DOHH2 (cell line): ENCODE measurements at regions not wholly inside any gene's neighbourhood (a gene's known extent, or its start where the extent isn't known, plus 50 kb on each side); places are given as distances from the start of the nearest gene placed in this dataset.

Experiments used
- H3F3A ChIP-seq: fragments of 200-600 bp; sonication (generic), shearing (Covaris generic); 2 replicates; pipeline ENCODE4 v1.6.0; 2016; ENCODE audit warnings: antibody characterized with exemption, mild to moderate bottlenecking; ENCODE audit not compliant: control insufficient read depth, insufficient read depth
- H3K27ac ChIP-seq: fragments of 200-600 bp; sonication (generic); 2 replicates; pipeline ENCODE4 v1.5.1; 2014; ENCODE audit warnings: low read depth, mild to moderate bottlenecking, low read length, moderate library complexity
- H3K27me3 ChIP-seq: fragments of 200-600 bp; sonication (generic); 2 replicates; pipeline ENCODE4 v1.6.1; 2014; ENCODE audit warnings: mild to moderate bottlenecking, low read length, mixed read lengths; ENCODE audit not compliant: control insufficient read depth
- H3K36me3 ChIP-seq: fragments of 200-600 bp; sonication (generic); 2 replicates; pipeline ENCODE4 v1.6.1; 2014; ENCODE audit warnings: mild to moderate bottlenecking, low read length, moderate library complexity, mixed read lengths; ENCODE audit not compliant: control insufficient read depth
- H3K4me1 ChIP-seq: fragments of 200-600 bp; sonication (generic); 2 replicates; pipeline ENCODE4 v1.6.1; 2014; ENCODE audit warnings: mild to moderate bottlenecking, low read length, mixed read lengths; ENCODE audit not compliant: control insufficient read depth
- H3K4me2 ChIP-seq: fragments of 200-600 bp; sonication (generic); 2 replicates; pipeline ENCODE4 v1.6.0; 2014; ENCODE audit warnings: mild to moderate bottlenecking, low read length, moderate library complexity
- H3K4me3 ChIP-seq: fragments of 200-600 bp; sonication (generic); 2 replicates; pipeline ENCODE4 v1.5.1; 2014; ENCODE audit warnings: mild to moderate bottlenecking, low read length, mixed read lengths
- H3K79me2 ChIP-seq: fragments of 200-600 bp; sonication (generic); 2 replicates; pipeline ENCODE4 v1.6.1; 2014; ENCODE audit warnings: mild to moderate bottlenecking, low read length, mixed read lengths; ENCODE audit not compliant: control insufficient read depth
- H3K9me2 ChIP-seq: fragments of 200-600 bp; sonication (generic); replicated peaks from 2 replicates; pipeline ENCODE4 v1.6.1; 2014; ENCODE audit warnings: mild to moderate bottlenecking, low read length, mixed read lengths; ENCODE audit not compliant: control insufficient read depth
- H3K9me3 ChIP-seq: fragments of 200-600 bp; sonication (generic); 2 replicates; pipeline ENCODE4 v1.6.1; 2014; ENCODE audit warnings: antibody characterized with exemption, low read length, mixed read lengths; ENCODE audit not compliant: control insufficient read depth, insufficient read depth
- H4K20me1 ChIP-seq: fragments of 200-600 bp; sonication (generic); 2 replicates; pipeline ENCODE4 v1.6.0; 2014; ENCODE audit warnings: low read depth, mild to moderate bottlenecking, antibody characterized with exemption, low read length, moderate library complexity; ENCODE audit not compliant: control insufficient read depth, insufficient read depth
- EZH2phosphoT487 ChIP-seq: fragments of 200-600 bp; sonication (generic); IDR thresholded peaks from 2 replicates; pipeline ENCODE4 v1.6.1; 2017; ENCODE audit warnings: borderline replicate concordance, mild to moderate bottlenecking, antibody characterized with exemption, low read length, moderate library complexity, mixed read lengths
- TF ChIP-seq, protein P1 (sequence below): fragments of 200-600 bp; sonication (generic); IDR thresholded peaks from one replicate; pipeline ENCODE4 v1.5.1; 2014; ENCODE audit warnings: antibody characterized with exemption, mild to moderate bottlenecking, low read depth, low read length; ENCODE audit not compliant: poor library complexity, severe bottlenecking

GRCh38 chr22:35197886-35198285, 59.4 kb upstream of the HMGXB4 start:
- Histone ChIP-seq H3K27me3 (no peaks in the 10 kb centered on the region), H3K27ac (no peak overlapping the region), H3K79me2 (no peaks in the 10 kb centered on the region), H3K9me2 (no peaks in the 10 kb centered on the region), H3K4me3 (no peak overlapping the region), H3F3A (no peaks in the 10 kb centered on the region), H3K9me3 (no peaks in the 10 kb centered on the region), H3K36me3 (peaks cover 3% of the 10 kb centered on the region; the same call in 1 of the 2 replicates), H3K4me1 (no peaks in the 10 kb centered on the region), H3K4me2 (no peak overlapping the region), H4K20me1 (no peaks in the 10 kb centered on the region)
- TF ChIP-seq, protein P1, sequence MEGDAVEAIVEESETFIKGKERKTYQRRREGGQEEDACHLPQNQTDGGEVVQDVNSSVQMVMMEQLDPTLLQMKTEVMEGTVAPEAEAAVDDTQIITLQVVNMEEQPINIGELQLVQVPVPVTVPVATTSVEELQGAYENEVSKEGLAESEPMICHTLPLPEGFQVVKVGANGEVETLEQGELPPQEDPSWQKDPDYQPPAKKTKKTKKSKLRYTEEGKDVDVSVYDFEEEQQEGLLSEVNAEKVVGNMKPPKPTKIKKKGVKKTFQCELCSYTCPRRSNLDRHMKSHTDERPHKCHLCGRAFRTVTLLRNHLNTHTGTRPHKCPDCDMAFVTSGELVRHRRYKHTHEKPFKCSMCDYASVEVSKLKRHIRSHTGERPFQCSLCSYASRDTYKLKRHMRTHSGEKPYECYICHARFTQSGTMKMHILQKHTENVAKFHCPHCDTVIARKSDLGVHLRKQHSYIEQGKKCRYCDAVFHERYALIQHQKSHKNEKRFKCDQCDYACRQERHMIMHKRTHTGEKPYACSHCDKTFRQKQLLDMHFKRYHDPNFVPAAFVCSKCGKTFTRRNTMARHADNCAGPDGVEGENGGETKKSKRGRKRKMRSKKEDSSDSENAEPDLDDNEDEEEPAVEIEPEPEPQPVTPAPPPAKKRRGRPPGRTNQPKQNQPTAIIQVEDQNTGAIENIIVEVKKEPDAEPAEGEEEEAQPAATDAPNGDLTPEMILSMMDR, result no peak
- no peak for TF ChIP-seq EZH2phosphoT487

- no peaks in the 10 kb centered on the region for H3F3A ChIP-seq
- no peak overlapping the region for H3K4me3 ChIP-seq
- no peaks in the 10 kb centered on the region for H3K27me3 ChIP-seq
- no peak overlapping the region for H3K4me2 ChIP-seq
- H3K9me3 ChIP-seq, result no peaks in the 10 kb centered on the region
- H3K36me3 ChIP-seq, result peaks cover 3% of the 10 kb centered on the region; the same call in 1 of the 2 replicates
- no peaks in the 10 kb centered on the region for H3K9me2 ChIP-seq
- H3K4me1 ChIP-seq, result no peaks in the 10 kb centered on the region
- H3K79me2 ChIP-seq, result no peaks in the 10 kb centered on the region
- H3K27ac ChIP-seq, result no peak overlapping the region
- TF ChIP-seq, protein P1, result no peak
- no peak for TF ChIP-seq EZH2phosphoT487
- H4K20me1 ChIP-seq, result no peaks in the 10 kb centered on the region
Observed at GRCh38 chr22:35198738-35199137, 58.6 kb upstream of the HMGXB4 start.

DNA sequence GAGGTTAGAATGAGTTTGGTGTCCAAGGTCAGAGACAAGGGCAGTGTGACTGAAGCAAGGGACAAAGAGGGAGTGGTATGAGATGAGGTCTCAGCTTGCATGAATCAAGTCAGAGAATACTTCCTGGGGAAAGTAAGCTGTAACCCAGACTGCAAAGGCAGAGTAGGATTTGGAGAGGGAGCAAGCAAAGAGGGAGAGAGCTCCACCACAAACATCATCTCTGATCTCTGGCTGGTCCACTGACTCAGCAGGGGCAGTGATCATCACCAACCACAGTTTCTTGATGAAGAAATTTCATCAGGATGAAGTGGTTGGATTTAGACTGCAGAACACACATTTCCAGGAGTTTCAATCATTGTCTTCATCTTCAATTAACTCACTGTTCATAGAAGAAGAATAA, 54.9 kb upstream of the HMGXB4 start:
- Histone ChIP-seq H3K79me2 (no peaks in the 10 kb centered on the region), H3K4me1 (no peaks in the 10 kb centered on the region), H3K27me3 (no peaks in the 10 kb centered on the region), H3F3A (no peaks in the 10 kb centered on the region), H3K4me3 (no peak overlapping the region), H4K20me1 (no peaks in the 10 kb centered on the region), H3K36me3 (no peaks in the 10 kb centered on the region; the same call in 1 of the 2 replicates), H3K4me2 (no peak overlapping the region), H3K9me3 (no peaks in the 10 kb centered on the region), H3K9me2 (no peaks in the 10 kb centered on the region), H3K27ac (no peak overlapping the region)
- no peak for TF ChIP-seq EZH2phosphoT487
- TF ChIP-seq, protein P1, result no peak
